Gastrocnemius medialis (tissue), 4 donors: ENCODE measurements at regions not wholly inside any gene's neighbourhood (a gene's known extent, or its start where the extent isn't known, plus 50 kb on each side); places are given as distances from the start of the nearest gene placed in this dataset.

Source experiments
- POLR2A ChIP-seq, 2 donors: fragments of 450-650 bp; IDR thresholded peaks; one replicate each; pipeline ENCODE4 v1.6.1; 2017; ENCODE audit warnings: antibody characterized with exemption in 2 of 2, mild to moderate bottlenecking in 2 of 2, moderate library complexity in 2 of 2
- TF ChIP-seq, protein P1 (sequence below), 5 experiments: fragments of 450-650 bp in 3 of 5; fragments of 200-600 bp in 2 of 5; sonication (generic) in 2 of 5; IDR thresholded peaks in 4 of 5; conservative IDR thresholded peaks in 1 of 5; 1 replicate in 4 of 5; 2 replicates in 1 of 5; pipeline ENCODE4 v1.5.1; 2016 to 2019; ENCODE audit warnings: antibody characterized with exemption in 5 of 5, mild to moderate bottlenecking in 3 of 5, moderate library complexity in 3 of 5

DNA sequence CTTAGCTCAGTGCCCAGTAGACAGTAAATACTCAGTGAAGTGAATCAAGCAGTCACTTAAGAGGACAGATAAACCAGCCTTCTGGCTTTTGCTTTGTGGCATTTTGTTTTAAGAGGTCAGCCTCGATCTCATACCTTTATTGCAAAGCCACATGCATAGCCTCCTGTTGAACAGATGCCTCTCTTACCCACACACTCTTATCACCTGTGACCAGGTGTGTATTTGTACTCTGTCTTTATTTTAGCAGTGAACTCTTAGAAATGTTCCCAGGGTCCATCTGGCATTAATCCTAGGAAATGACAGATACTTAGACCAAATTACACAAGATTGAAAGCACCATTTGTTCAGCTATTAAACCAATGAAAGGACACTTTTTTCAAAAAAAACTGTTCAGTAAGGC is 1426.5 kb downstream of the CDH11 start:
- TF ChIP-seq, protein P1, sequence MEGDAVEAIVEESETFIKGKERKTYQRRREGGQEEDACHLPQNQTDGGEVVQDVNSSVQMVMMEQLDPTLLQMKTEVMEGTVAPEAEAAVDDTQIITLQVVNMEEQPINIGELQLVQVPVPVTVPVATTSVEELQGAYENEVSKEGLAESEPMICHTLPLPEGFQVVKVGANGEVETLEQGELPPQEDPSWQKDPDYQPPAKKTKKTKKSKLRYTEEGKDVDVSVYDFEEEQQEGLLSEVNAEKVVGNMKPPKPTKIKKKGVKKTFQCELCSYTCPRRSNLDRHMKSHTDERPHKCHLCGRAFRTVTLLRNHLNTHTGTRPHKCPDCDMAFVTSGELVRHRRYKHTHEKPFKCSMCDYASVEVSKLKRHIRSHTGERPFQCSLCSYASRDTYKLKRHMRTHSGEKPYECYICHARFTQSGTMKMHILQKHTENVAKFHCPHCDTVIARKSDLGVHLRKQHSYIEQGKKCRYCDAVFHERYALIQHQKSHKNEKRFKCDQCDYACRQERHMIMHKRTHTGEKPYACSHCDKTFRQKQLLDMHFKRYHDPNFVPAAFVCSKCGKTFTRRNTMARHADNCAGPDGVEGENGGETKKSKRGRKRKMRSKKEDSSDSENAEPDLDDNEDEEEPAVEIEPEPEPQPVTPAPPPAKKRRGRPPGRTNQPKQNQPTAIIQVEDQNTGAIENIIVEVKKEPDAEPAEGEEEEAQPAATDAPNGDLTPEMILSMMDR (IDR thresholded peaks at IDR 0.05 in 4 of 5, conservative IDR thresholded peaks at IDR 0.05 in 1 of 5), result no peak
- TF ChIP-seq POLR2A (IDR thresholded peaks at IDR 0.05), result no peak
